ENCODE measurements at regions not wholly inside any gene's neighbourhood (a gene's known extent, or its start where the extent isn't known, plus 50 kb on each side); places are given as distances from the start of the nearest gene placed in this dataset.

GRCh38 chr11:112722148-112722547 is 239.1 kb upstream of the NCAM1 start:
- ChIA-PET RAD21 (ENCODE audit: low non-redundant PET in 1 of 2, low total read pairs in 2 of 2, uncharacterized antibody in 2 of 2, unreplicated experiment in 2 of 2) (no interaction called here), CTCF (interaction anchor here (1.5 kb wide), 1 partner anchor 134 kb away, joined by 3 read pairs; no protein-coding TSS in a partner anchor), POLR2A (no interaction called here)
- no peaks in the 10 kb centered on the region for H3K79me2 ChIP-seq (ENCODE audit: insufficient read depth, low read length)
- H2AFZ ChIP-seq (ENCODE audit: low read depth, low read length, poor library complexity, severe bottlenecking), result no peak overlapping the region
- no peak for DNase-seq (ENCODE audit: low read depth, low spot score)
- no peaks in the 10 kb centered on the region for H4K20me1 ChIP-seq (ENCODE audit: insufficient read depth)
- H3K27ac ChIP-seq (ENCODE audit: low read depth, low read length), result no peak overlapping the region
- TF ChIP-seq ZFX (IDR thresholded peaks at IDR 0.05) (no peak), POLR2A (IDR thresholded peaks at IDR 0.05; ENCODE audit: borderline replicate concordance, extremely low read depth, insufficient read depth, insufficient read length) (no peak), CTCF (IDR thresholded peaks at IDR 0.05 in 2 of 3, conservative IDR thresholded peaks at IDR 0.05 in 1 of 3; ENCODE audit: borderline replicate concordance in 1 of 3, insufficient read depth in 1 of 3, low read depth in 2 of 3, low read length in 2 of 3) (no peak), CBX3 (IDR thresholded peaks at IDR 0.05; ENCODE audit: low read depth) (no peak)
- no peak for ATAC-seq
- no TSS peak for BruUV-seq (replicated peaks)
- intact Hi-C loops (cut with micrococcal nuclease), result no loop called here
- no peaks in the 10 kb centered on the region for H3K4me1 ChIP-seq (ENCODE audit: control insufficient read depth in 1 of 2, insufficient read depth in 2 of 2, low read length in 2 of 2)
- no peaks in the 10 kb centered on the region for H3K9me3 ChIP-seq (ENCODE audit: control insufficient read depth in 1 of 2, insufficient read depth in 1 of 2, low read depth in 1 of 2, low read length in 2 of 2)
- H3K9ac ChIP-seq (ENCODE audit: low read length), result no peak overlapping the region
- H3K9me2 ChIP-seq (ENCODE audit: insufficient read depth), result no peaks in the 10 kb centered on the region
- no peaks in the 10 kb centered on the region for H3K36me3 ChIP-seq (ENCODE audit: control insufficient read depth in 1 of 2, insufficient read depth in 2 of 2, low read length in 2 of 2)
- H3K4me2 ChIP-seq (ENCODE audit: low read length), result no peak overlapping the region
- H3K27me3 ChIP-seq (ENCODE audit: insufficient read depth, low read length), result peaks cover 26% of the 10 kb centered on the region; the same call in 1 of the 2 replicates
- no peak overlapping the region for H3K4me3 ChIP-seq (replicated peaks in 1 of 2; ENCODE audit: low read depth in 1 of 2, low read length in 2 of 2)

- RAD21 ChIA-PET (ENCODE audit: low non-redundant PET in 1 of 2, low total read pairs in 2 of 2, uncharacterized antibody in 2 of 2, unreplicated experiment in 2 of 2), result no interaction called here
- TF ChIP-seq EZH2 (IDR thresholded peaks at IDR 0.05) (no peak), TCF7L2 (IDR thresholded peaks at IDR 0.05; ENCODE audit: borderline replicate concordance, extremely low read depth, insufficient read depth, insufficient read length) (no peak), REST (IDR thresholded peaks at IDR 0.05; ENCODE audit: low read depth) (no peak), POLR2A (IDR thresholded peaks at IDR 0.05; ENCODE audit: borderline replicate concordance, extremely low read depth, insufficient read depth, insufficient read length) (no peak), RAD21 (IDR thresholded peaks at IDR 0.05; ENCODE audit: low read depth) (no peak)
- TF ChIP-seq, protein P1, sequence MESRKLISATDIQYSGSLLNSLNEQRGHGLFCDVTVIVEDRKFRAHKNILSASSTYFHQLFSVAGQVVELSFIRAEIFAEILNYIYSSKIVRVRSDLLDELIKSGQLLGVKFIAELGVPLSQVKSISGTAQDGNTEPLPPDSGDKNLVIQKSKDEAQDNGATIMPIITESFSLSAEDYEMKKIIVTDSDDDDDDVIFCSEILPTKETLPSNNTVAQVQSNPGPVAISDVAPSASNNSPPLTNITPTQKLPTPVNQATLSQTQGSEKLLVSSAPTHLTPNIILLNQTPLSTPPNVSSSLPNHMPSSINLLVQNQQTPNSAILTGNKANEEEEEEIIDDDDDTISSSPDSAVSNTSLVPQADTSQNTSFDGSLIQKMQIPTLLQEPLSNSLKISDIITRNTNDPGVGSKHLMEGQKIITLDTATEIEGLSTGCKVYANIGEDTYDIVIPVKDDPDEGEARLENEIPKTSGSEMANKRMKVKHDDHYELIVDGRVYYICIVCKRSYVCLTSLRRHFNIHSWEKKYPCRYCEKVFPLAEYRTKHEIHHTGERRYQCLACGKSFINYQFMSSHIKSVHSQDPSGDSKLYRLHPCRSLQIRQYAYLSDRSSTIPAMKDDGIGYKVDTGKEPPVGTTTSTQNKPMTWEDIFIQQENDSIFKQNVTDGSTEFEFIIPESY (IDR thresholded peaks at IDR 0.05; ENCODE audit: extremely low read depth, insufficient replicate concordance, low read length), result no peak
- POLR2A ChIA-PET, result no interaction called here
- Histone ChIP-seq H3K4me3 (replicated peaks in 1 of 2; ENCODE audit: low read depth in 1 of 2, low read length in 2 of 2) (no peak overlapping the region), H3K9me3 (ENCODE audit: control insufficient read depth in 1 of 2, insufficient read depth in 1 of 2, low read depth in 1 of 2, low read length in 2 of 2) (no peaks in the 10 kb centered on the region), H3K36me3 (ENCODE audit: control insufficient read depth in 1 of 2, insufficient read depth in 2 of 2, low read length in 2 of 2) (no peaks in the 10 kb centered on the region), H3K4me2 (ENCODE audit: low read length) (no peak overlapping the region), H3K9me2 (ENCODE audit: insufficient read depth) (no peaks in the 10 kb centered on the region), H3K9ac (ENCODE audit: low read length) (no peak overlapping the region), H3K27ac (ENCODE audit: low read depth, low read length) (no peak overlapping the region), H3K27me3 (ENCODE audit: insufficient read depth, low read length) (peaks cover 30% of the 10 kb centered on the region; the same call in 1 of the 2 replicates), H2AFZ (ENCODE audit: low read depth, low read length, poor library complexity, severe bottlenecking) (no peak overlapping the region), H4K20me1 (ENCODE audit: insufficient read depth) (no peaks in the 10 kb centered on the region), H3K4me1 (ENCODE audit: control insufficient read depth in 1 of 2, insufficient read depth in 2 of 2, low read length in 2 of 2) (no peaks in the 10 kb centered on the region), H3K79me2 (ENCODE audit: insufficient read depth, low read length) (no peaks in the 10 kb centered on the region)
- intact Hi-C loops (cut with micrococcal nuclease), result no loop called here
- DNase-seq (ENCODE audit: low read depth, low spot score) (no peak), ATAC-seq (no peak)
- CTCF ChIA-PET, result interaction anchor here (1.5 kb wide), 1 partner anchor 134 kb away, joined by 3 read pairs; no protein-coding TSS in a partner anchor
- BruUV-seq (replicated peaks), result no TSS peak
Measured at GRCh38 chr11:112722876-112723275, 238.3 kb upstream of the NCAM1 start.

Measured in HCT116 (cell line).